ENCODE measurements at regions not wholly inside any gene's neighbourhood (a gene's known extent, or its start where the extent isn't known, plus 50 kb on each side); places are given as distances from the start of the nearest gene placed in this dataset.

DNA sequence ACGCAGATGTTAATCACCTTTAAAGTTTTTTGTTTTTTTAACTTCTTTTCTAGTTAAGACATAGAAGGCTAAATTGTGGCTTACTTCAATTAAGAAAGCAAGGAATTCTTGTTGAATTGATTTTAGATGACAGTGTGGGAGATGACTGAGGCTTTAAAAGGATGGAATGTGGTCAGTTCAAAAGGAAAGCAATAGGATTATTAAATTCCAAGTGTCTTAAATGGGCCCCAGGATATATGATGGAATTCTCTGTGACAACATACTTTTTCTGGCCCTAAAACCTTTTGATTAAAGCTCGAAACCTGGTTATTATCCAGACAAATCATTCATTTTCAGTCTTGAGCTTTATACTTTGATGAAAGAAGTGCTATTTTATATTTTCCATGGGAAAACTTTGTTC lies 179.0 kb upstream of the TMEFF2 start:
- DNase-seq = no peak

DNA sequence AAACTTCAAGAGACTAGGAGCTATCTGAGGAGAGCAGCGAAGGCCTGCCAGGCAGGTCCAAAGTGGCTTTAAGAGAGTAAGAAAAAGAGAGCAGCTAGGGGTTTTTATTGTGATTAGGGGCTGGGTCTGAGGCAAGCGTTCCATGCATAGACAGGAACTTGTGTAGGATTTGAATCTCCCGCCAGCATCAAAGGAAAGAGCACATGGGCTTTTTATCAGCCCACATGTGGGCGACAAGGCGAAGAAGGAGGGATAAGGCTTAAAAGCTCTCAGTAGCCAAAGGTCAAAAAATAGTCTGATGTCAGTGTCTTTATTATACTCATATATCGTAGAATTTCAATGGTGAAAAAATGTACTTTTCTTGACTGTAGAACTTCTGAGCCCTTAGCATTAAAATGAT lies 178.5 kb upstream of the TMEFF2 start:
- DNase-seq = no peak

DNA sequence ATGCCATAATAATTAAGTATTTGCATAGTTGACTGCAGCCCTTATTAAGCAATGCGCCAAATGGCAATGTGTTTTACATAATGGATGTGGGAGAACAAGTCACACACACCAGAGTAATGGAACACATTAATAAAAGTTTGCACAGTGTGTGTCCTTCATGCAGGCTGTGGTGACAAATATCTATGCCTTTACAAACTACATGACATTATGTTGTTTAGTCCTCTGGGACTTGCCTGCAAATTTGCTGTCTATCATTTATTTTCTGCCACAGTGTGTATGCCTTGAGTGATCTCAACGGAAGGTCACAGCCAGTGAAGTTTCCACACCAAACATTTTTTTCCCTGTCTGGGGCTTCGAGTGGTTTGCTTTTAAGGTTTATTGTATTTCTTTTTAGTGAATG lies 175.2 kb upstream of the TMEFF2 start:
- DNase-seq = no peak

GRCh38 chr2:192357217-192357616 lies 162.5 kb upstream of the TMEFF2 start:
- no peak for DNase-seq

- DNase-seq = no peak
Measured at GRCh38 chr2:192354512-192355244, 159.9 kb upstream of the TMEFF2 start.

GRCh38 chr2:192347542-192347941 lies 152.8 kb upstream of the TMEFF2 start:
- no peak for DNase-seq

DNA sequence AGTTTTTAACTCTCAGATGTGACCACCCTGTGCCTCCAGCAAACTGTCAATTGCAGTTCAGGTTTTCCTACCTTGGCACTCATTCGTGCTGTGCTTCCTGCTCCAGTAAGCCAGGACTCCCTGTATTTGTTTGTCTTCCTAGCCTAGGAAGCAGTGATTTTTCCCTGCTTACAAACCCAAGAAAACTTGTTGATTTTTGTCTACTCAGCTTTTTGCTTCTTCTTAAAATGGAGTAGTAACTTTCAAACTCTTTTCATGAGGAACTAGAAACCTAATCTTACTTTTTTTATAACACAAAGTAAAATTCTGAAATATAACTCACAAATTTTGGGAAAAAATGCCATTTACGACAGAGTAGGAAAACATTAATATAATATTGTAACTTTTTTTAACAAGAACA lies 150.6 kb upstream of the TMEFF2 start:
- no peak for DNase-seq

- no peak for DNase-seq
Measured at GRCh38 chr2:192333642-192334041, 138.9 kb upstream of the TMEFF2 start.

- no peak for DNase-seq
Measured at GRCh38 chr2:192328297-192328696, 133.6 kb upstream of the TMEFF2 start.

DNA sequence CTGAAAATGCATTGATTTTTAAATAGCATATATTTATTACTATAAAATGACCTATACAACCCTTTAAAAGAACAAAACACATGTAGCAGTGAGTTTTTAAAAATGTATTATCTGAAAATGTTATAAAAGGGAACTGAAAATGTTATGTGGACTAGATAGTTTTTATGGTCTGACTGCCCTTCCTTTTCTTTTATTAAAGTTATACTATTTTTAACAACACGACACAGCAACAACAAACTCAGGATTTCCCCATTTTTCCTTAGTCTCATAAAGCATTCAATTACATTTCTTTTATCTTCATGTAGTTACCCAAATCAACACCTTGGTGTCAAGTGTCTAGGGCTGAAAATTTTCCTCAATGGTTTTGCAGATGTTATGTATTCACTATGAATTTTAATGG lies 132.8 kb upstream of the TMEFF2 start:
- no peak for DNase-seq

DNA sequence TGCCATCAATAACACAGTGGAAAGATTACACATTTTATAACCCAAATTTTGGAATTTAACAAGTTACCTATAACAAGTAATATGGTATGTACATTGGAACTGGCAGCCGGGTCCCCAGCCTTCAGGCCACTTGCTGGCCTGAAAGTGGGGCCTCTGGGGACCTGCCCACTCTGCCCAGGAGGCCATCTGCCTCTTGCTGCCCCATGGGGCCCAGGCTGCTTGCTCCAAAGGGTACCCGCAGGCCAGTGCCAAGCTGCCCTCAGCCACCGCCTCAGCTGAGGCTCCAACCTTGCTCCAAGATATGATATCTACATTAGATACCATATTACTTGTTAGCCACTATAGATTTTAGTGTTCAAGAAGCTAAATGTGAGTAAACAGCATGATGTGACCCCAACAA lies 120.8 kb upstream of the TMEFF2 start:
- no peak for DNase-seq

GRCh38 chr2:192314800-192315481 lies 120.2 kb upstream of the TMEFF2 start:
- no peak for DNase-seq

GRCh38 chr2:192313773-192314172 lies 119.0 kb upstream of the TMEFF2 start:
- no peak for DNase-seq

- DNase-seq = no peak
Measured at GRCh38 chr2:192311701-192312460, 117.1 kb upstream of the TMEFF2 start.

DNA sequence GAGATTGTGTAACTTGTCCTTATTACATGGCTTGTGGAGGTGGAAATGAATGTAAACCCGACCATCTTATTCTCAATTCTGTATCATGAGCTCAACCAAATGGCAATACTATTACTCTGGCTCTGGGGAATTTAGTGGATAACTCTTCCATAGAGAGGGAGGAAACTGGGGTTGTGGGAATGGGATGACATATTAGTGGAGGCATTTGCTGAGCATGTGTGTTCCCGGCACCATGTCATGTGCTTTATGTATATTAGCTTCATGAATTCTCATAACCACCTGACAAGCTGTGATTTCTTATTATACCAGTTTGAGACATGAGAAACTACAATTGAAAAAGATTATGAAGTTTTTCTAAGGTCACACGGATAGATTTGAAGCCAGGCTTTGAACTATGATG lies 112.8 kb upstream of the TMEFF2 start:
- no peak for DNase-seq

DNA sequence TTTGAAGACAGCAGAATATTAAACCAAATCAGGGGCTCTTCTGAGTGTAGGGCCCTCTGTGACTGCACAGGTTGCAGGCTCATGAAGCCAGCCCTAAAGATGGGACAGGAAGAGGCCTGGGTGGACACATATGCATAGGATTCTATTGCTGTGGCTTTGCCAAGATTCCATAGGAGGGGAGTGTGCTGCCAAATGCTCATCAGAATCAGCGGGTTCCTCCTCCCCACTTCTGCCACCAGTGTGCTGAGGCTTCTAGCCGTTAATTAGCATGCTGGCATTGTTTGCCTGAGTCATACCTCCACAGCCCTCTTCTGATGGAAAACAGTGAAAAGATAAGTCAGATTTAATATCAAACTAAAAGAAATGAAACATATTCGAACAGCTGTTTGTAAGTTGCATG lies 103.9 kb upstream of the TMEFF2 start:
- DNase-seq = no peak

- no peak for DNase-seq
Measured at GRCh38 chr2:192292478-192292877, 97.7 kb upstream of the TMEFF2 start.

DNA sequence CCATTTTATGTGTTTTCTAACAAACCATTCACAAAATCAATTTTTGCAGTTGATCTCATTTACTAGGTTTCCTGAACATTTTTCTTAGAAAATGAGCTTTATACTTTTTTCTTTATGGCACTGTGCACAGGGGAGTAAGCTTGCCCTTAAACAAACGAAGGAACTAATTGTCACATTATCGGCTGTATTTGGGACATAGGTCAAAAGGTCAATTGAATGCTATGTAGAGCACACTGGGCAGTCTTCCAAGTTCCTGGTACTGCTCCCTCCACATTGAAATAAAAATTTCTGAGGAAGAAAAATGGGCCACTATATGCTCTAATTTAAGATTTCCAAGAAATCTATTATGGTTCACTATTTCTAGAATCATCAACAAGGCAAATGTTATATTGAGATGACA lies 93.6 kb upstream of the TMEFF2 start:
- peak; percentile 8 for DNase-seq

DNA sequence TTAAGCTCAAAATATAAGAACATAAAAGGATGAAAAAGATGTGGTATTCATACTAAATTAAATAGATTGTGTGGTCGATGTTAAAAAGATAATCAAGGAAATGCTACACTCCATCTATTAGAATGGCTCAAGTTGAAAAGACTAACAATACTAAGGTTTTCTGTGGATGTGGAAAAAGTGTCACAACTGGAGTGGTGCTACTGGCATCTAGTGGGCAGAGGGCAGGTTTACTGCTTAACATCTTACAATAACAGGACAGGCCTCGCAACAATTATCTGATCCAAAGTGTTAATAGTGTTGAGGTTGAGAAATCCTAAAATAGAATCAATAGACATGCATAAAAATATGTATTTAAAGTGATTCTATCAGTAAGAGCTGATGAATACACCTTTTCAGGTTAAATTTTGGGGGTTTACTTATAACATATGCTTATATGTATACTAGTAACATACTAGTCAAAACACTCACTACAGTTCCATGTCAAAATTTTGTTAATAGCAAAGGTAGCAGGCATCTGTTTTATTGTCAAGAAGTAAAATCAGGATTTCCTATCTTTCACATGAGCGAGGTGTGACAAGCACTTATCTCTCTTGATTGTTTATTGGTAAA lies 91.5 kb upstream of the TMEFF2 start:
- DNase-seq = peak; percentile 3

DNA sequence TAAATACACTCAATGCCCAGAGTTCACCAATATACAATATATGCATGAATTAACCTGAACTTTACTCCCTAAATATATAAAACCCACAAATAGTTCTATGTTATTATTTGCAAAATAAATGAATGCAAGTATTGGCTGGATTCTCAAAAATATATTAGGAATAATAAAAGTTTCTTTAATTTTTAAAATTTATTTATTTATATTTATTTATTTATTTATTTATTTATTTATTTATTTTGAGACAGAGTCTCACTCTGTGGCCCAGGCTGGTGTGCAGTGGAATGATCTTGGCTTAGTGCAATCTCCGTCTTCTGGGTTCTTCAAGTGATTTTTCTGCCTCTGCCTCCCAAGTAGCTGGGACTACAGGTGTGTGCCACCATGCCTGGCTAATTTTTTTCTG lies 88.7 kb upstream of the TMEFF2 start:
- DNase-seq = no peak

- DNase-seq = no peak
Measured at GRCh38 chr2:192278701-192279100, 84.0 kb upstream of the TMEFF2 start.

- no peak for DNase-seq
Measured at GRCh38 chr2:192277494-192278109, 82.9 kb upstream of the TMEFF2 start.

- DNase-seq = no peak
Measured at GRCh38 chr2:192275632-192276031, 80.9 kb upstream of the TMEFF2 start.

All from NCI-H1436 (cell line).